ENCODE measurements at regions not wholly inside any gene's neighbourhood (a gene's known extent, or its start where the extent isn't known, plus 50 kb on each side); places are given as distances from the start of the nearest gene placed in this dataset.

GRCh38 chr9:13596383-13596970 is 317.0 kb upstream of the MPDZ start:
- H3K4me3 ChIP-seq (ENCODE audit: low read depth, low read length), result no peak overlapping the region
- no peak for TF ChIP-seq CTCF (IDR thresholded peaks at IDR 0.05; ENCODE audit: low read depth, low read length)

GRCh38 chr9:13590996-13591395 is 311.5 kb upstream of the MPDZ start:
- TF ChIP-seq CTCF (IDR thresholded peaks at IDR 0.05; ENCODE audit: low read depth, low read length), result no peak
- no peak overlapping the region for H3K4me3 ChIP-seq (ENCODE audit: low read depth, low read length)

- H3K4me3 ChIP-seq (ENCODE audit: low read depth, low read length), result no peak overlapping the region
- TF ChIP-seq CTCF (IDR thresholded peaks at IDR 0.05; ENCODE audit: low read depth, low read length), result no peak
Observed at GRCh38 chr9:13589034-13589737, 309.7 kb upstream of the MPDZ start.

- H3K4me3 ChIP-seq (ENCODE audit: low read depth, low read length), result no peak overlapping the region
- no peak for TF ChIP-seq CTCF (IDR thresholded peaks at IDR 0.05; ENCODE audit: low read depth, low read length)
Observed at GRCh38 chr9:13588151-13589033, 308.9 kb upstream of the MPDZ start.

GRCh38 chr9:13587571-13587970 is 308.1 kb upstream of the MPDZ start:
- no peak for TF ChIP-seq CTCF (IDR thresholded peaks at IDR 0.05; ENCODE audit: low read depth, low read length)

GRCh38 chr9:13586587-13587374 is 307.3 kb upstream of the MPDZ start:
- no peak overlapping the region for H3K4me3 ChIP-seq (ENCODE audit: low read depth, low read length)
- TF ChIP-seq CTCF (IDR thresholded peaks at IDR 0.05; ENCODE audit: low read depth, low read length), result no peak

More at GRCh38 chr9:13587571-13587970, 308.1 kb upstream of the MPDZ start:
- H3K4me3 ChIP-seq (ENCODE audit: low read depth, low read length), result no peak overlapping the region

All from WI38 (cell line).